ENCODE measurements at regions not wholly inside any gene's neighbourhood (a gene's known extent, or its start where the extent isn't known, plus 50 kb on each side); places are given as distances from the start of the nearest gene placed in this dataset.
"Not testable (repeated sequence)": the region's sequence is repeated elsewhere in the genome, so short reads cannot be mapped to it uniquely, and the experiment has no call there.

GRCh38 chr4:111435986-111436744 lies 709.1 kb upstream of the FAM241A start:
- POLR2A ChIA-PET = no interaction called here
- TF ChIP-seq CTCF (IDR thresholded peaks at IDR 0.05; ENCODE audit: control extremely low read depth, extremely low read depth, low read depth, missing control alignments) = no peak
- CTCF ChIA-PET = interaction anchor here (1.2 kb wide), 1 partner anchor 28 kb away, joined by 3 read pairs; no protein-coding TSS in a partner anchor
- DNase-seq (ENCODE audit: extremely low spot score) = no peak

GRCh38 chr4:111441687-111442086 lies 703.6 kb upstream of the FAM241A start:
- TF ChIP-seq CTCF (IDR thresholded peaks at IDR 0.05; ENCODE audit: control extremely low read depth, extremely low read depth, low read depth, missing control alignments) = no peak
- CTCF ChIA-PET = interaction anchor here (1.3 kb wide), 1 partner anchor 10 kb away, joined by 3 read pairs; no protein-coding TSS in a partner anchor
- POLR2A ChIA-PET = no interaction called here
- no peak for DNase-seq (ENCODE audit: extremely low spot score)

GRCh38 chr4:111444836-111445235 lies 700.4 kb upstream of the FAM241A start:
- POLR2A ChIA-PET; DNase-seq (ENCODE audit: extremely low spot score); CTCF ChIA-PET: not testable (repeated sequence)

- ChIA-PET POLR2A (no interaction called here), CTCF (interaction anchor here (0.9 kb wide), 1 partner anchor 21 kb away, joined by 3 read pairs; no protein-coding TSS in a partner anchor)
- TF ChIP-seq CTCF (IDR thresholded peaks at IDR 0.05; ENCODE audit: control extremely low read depth, extremely low read depth, low read depth, missing control alignments) = no peak
- DNase-seq (ENCODE audit: extremely low spot score) = no peak
Measured at GRCh38 chr4:111449657-111450056, 695.6 kb upstream of the FAM241A start.

- ChIA-PET POLR2A (no interaction called here), CTCF (interaction anchor here (1.0 kb wide), 1 partner anchor 9 kb away, joined by 3 read pairs; no protein-coding TSS in a partner anchor)
- no peak for DNase-seq (ENCODE audit: extremely low spot score)
- no peak for TF ChIP-seq CTCF (IDR thresholded peaks at IDR 0.05; ENCODE audit: control extremely low read depth, extremely low read depth, low read depth, missing control alignments)
Measured at GRCh38 chr4:111450867-111451266, 694.4 kb upstream of the FAM241A start.

GRCh38 chr4:111453216-111453615 lies 692.0 kb upstream of the FAM241A start:
- no peak for DNase-seq (ENCODE audit: extremely low spot score)
- no peak for TF ChIP-seq CTCF (IDR thresholded peaks at IDR 0.05; ENCODE audit: control extremely low read depth, extremely low read depth, low read depth, missing control alignments)
- POLR2A ChIA-PET = no interaction called here
- CTCF ChIA-PET = interaction anchor here (1.3 kb wide), 1 partner anchor 16 kb away, joined by 3 read pairs; no protein-coding TSS in a partner anchor

- POLR2A ChIA-PET = no interaction called here
- TF ChIP-seq CTCF (IDR thresholded peaks at IDR 0.05; ENCODE audit: control extremely low read depth, extremely low read depth, low read depth, missing control alignments) = no peak
- CTCF ChIA-PET = interaction anchor here (1.7 kb wide), 1 partner anchor 24 kb away, joined by 3 read pairs; no protein-coding TSS in a partner anchor
- DNase-seq (ENCODE audit: extremely low spot score) = no peak
Measured at GRCh38 chr4:111454961-111455360, 690.3 kb upstream of the FAM241A start.
